ENCODE measurements at regions not wholly inside any gene's neighbourhood (a gene's known extent, or its start where the extent isn't known, plus 50 kb on each side); places are given as distances from the start of the nearest gene placed in this dataset.

DNA sequence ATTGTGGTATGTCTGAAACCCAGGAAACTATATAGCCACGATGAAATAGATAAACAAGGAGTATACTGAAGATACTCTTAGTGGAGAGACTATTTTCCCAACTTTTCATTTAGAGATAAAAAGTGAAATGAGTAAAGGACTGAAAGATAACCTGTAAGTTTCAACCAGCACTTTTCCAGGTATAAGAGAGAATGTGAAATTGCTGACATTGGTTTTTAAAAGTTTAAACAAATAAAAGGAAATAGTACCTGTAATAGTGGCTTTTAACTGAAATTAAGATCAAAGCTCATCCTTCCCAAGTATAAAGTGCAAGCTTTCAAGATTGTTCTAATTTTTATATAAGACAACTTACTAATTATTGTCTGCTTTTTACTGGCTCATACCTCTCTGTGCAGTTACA, 130.2 kb upstream of the CCN2 start:
- TF ChIP-seq CTCF (IDR thresholded peaks at IDR 0.05) (no peak), POLR2A (IDR thresholded peaks at IDR 0.05) (no peak)
